Caki2 (cell line): ENCODE measurements at regions not wholly inside any gene's neighbourhood (a gene's known extent, or its start where the extent isn't known, plus 50 kb on each side); places are given as distances from the start of the nearest gene placed in this dataset.
"Not testable (repeated sequence)": the region's sequence is repeated elsewhere in the genome, so short reads cannot be mapped to it uniquely, and the experiment has no call there.

Experiments used
- DNase-seq: peaks from one replicate; pipeline ENCODE4 v3.0.0-alpha.2; 2015; ENCODE audit warnings: low read depth
- in situ Hi-C: cut with HindIII; loops from 2 replicates; pipeline ENCODE4 v1.10.0; 2016; ENCODE audit warnings: low sequenced_read_pairs, low pct_unique_long_range_greater_than_20kb, mixed read lengths

- in situ Hi-C loops, result no loop called here
- DNase-seq, result peak; percentile 43
Observed at GRCh38 chr15:53811530-53811929, 52.1 kb upstream of the WDR72 start.

DNA sequence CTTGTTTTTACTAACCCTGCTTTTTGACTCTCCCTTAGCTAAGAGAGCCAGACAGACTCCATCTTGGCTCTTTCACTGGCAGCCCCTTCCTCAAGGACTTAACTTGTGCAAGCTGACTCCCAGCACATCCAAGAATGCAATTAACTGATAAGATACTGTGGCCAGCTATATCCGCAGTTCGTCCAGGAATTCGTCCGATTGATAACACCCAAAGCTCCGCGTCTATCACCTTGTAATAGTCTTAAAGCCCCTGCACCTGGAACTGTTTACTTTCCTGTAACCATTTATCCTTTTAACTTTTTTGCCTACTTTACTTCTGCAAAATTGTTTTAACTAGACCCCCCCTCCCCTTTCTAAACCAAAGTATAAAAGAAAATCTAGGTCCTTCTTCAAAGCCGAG is 50.8 kb upstream of the WDR72 start:
- DNase-seq, in situ Hi-C loops: not testable (repeated sequence)
